DMS53 (cell line): ENCODE measurements at regions not wholly inside any gene's neighbourhood (a gene's known extent, or its start where the extent isn't known, plus 50 kb on each side); places are given as distances from the start of the nearest gene placed in this dataset.
A peak's percentile ranks its signal among the peaks of the same experiment; 100 is the strongest.

Experiments
- DNase-seq: peaks from one replicate; lab custom pipeline; 2025; lab: John Stamatoyannopoulos, UW

DNA sequence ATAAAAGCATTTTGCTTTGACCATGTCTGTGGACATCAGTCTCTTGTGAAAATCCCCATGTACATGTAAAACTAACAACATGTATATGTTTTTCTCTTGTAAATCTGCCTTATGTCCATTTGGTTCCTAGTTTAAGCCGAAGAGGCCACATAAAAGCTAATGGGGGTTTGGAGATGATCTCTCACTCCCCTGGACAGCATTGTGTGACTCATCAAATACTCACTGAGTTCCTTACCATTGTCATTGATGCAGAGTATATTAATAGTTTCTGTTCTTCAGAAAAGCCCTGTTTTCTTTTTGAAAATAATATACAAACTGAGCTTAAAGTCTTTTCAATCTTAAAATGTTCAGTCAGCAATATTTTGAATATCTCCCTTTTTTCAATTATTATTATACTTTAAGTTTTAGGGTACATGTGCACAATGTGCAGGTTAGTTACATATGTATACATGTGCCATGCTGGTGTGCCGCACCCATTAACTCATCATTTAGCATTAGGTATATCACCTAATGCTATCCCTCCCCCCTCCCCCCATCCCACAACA is 536.7 kb upstream of the HTR2A start:
- DNase-seq, result peak; percentile 18

DNA sequence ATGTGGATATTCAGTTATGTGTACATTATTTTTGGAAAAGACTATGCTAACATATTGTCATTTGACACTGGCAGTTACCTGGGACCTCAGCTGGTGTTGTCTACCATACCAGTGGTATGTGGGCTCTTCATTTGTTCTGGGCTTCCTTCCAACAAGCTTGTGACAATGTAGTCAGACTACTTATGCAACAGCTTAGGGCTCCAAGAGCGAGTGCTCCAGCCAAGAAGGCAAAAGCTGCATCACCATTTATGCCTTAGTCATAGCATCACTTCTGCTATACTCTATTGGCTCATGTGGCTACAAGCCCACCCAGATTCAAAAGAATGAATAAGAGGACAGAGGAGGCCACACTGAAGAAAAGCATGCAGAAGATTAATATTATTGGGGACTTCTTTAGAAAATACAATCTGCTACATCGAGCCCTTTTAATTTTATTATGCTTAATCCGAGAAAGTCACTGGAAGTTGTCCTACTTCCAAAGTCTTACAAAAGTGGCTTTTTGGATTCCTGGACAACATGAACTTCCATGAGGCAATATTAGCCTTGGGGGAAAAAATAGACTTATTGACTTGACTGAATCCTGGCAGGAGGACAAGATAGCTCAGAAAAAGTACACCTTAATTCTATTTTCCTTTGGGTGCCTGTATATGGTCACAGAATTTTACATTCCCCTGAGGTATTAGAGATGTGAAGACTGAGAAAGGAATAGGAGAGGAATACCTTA is 529.4 kb upstream of the HTR2A start:
- peak; percentile 29 for DNase-seq

DNA sequence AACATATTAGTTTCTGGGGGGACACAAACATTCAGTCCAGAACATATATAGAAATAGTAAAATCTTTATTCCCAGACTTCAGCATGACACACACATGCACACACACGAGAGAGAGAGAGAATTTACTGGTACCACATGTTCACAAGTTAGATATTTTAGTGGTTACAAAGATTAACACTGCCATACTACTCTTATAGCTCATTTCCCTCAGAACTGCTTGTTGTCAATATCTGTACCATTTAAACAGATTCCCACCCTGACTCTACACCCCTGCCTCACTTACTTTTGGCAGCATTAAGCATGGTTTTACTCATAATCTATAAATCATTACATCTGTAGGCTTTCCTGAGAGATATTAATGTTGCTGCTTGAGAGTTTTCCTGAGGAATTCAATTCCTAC is 524.7 kb upstream of the HTR2A start:
- no peak for DNase-seq

DNA sequence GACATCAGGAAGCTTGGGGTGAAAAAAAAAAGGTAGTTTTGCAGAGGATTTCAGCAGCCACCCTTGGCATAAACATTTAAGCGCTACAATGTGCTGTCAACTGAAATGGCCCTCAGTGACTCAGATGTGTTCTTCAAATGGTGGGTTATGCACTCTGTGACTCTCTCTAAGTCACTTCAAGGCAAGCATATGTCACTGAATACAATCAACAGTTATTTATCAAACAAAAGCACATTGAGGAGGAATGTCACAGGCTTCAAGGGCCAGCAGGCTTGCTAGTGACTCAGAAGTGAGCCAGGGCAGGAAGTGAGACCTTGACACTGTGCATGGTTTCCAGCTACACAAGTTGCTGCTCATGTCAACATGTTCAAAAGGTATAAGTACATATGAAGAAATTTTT is 523.7 kb upstream of the HTR2A start:
- DNase-seq, result peak; percentile 86

GRCh38 chr13:47420020-47420419 is 523.2 kb upstream of the HTR2A start:
- DNase-seq, result peak; percentile 61

GRCh38 chr13:47418206-47418920 is 521.5 kb upstream of the HTR2A start:
- DNase-seq, result no peak

DNA sequence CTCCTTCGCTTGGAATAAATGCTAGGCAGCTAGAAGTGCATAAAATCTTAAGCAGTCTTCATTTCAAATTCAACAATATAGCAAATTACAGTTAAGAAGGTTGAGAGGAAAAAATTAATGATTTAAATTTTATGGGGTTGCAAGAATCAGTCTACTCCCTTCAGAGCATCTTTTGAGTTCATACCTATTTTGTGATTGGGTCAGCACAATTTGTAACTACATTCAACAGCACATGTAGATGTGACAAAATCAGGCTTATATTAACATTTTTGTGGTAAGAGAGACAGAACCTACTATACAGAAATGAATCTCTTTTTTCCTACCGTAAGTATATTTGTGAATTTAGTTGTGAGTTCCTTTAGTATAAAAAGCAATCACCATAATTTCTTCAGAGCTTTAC is 520.6 kb upstream of the HTR2A start:
- DNase-seq, result no peak

- no peak for DNase-seq
Observed at GRCh38 chr13:47415048-47415447, 518.2 kb upstream of the HTR2A start.

GRCh38 chr13:47413526-47413925 is 516.7 kb upstream of the HTR2A start:
- DNase-seq, result no peak

GRCh38 chr13:47413112-47413511 is 516.3 kb upstream of the HTR2A start:
- no peak for DNase-seq

DNA sequence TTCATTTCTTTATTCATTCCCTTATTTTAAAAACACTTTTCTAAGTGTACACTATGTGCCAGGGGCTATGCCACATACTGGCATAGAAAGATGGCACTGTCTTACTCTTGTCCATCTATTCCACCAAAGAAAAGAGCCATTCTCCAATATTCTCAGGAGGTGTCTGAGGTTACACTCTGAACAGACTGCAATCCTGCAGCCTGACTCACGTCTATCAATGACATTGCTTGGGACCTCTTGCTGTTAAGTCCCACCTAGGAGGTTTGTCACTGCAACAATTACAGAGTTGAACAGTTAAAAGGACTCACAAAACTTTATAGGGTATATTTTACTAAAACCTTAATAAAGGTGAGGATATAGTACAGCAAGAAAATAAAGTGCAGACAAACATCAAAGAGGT is 512.9 kb upstream of the HTR2A start:
- peak; percentile 30 for DNase-seq

DNA sequence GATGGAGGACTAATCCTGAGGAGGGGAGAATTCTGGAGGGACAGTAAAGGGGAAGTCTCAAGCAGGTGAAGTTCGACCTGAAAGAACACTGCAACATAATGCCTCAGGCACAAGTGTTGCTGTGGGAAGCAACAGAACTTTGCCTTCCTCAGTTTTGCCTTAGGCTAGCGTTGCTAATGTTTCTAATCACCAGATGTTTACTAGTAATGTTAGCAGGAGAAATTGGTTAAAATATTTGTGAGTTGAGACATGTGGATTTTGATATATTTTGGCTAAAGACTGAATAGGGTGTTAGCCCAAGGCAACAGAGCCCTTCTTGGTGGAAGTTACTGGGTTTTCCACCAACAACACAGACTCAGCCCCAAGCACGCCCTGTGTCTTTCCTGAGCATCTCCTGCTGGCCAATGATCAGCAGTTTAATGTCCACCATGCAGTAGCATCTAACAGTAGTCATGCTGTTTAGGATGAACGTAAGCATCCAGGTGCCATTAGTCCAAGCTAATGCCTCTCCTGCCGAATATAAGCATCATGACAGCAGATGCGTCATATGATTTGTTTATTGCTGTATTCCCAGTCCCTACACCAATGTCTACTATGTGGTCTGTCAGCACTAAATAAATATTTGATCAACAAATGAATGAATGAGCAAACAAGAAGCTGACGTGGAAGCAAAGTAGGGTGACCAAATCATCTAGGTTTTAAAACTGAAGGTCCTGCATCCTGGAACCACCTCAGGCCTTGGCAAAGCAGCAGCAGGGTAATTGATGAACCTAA is 511.9 kb upstream of the HTR2A start:
- DNase-seq, result peak; percentile 95

GRCh38 chr13:47407808-47408207 is 511.0 kb upstream of the HTR2A start:
- no peak for DNase-seq

GRCh38 chr13:47399599-47399998 is 502.7 kb upstream of the HTR2A start:
- DNase-seq, result peak; percentile 1

- peak; percentile 70 for DNase-seq
Observed at GRCh38 chr13:47397739-47398138, 500.9 kb upstream of the HTR2A start.

DNA sequence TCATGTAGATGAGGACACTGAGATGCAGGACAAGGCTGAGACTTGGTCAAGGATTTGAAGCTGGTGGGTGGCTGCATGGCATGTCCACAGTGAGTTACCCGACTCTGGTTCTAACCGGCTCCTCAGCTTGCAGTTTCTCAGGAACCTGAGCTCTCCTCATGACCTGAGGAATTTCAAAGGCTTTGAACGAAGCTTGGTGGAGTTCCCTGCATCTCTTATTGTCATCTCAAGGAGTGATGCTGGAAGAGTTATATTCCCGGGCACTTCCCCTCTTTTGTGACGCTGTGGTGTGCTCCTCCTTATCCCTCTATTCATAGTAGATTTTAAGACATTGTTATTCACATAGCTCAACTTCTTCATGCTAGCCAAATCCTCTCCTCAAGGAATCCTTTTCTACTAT is 500.1 kb upstream of the HTR2A start:
- no peak for DNase-seq

DNA sequence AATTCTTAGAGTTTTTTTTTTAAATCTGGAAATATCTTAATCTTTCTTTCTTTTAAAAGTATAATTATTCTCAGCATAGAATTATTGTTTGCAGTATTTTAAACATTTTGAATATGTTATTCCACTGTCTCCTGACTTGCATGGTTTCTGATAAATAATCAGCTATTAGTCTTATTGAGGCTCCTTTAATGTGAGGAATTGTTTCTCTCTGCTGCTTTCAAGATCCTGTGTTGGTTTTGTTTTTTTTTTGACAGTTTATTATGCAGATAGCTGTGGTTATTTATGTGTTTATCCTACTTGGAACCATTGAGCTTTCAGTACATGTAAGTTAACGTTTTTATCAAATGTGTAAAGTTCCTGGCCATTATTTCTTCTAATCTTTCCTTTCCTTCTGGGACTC is 477.9 kb upstream of the HTR2A start:
- DNase-seq, result no peak

DNA sequence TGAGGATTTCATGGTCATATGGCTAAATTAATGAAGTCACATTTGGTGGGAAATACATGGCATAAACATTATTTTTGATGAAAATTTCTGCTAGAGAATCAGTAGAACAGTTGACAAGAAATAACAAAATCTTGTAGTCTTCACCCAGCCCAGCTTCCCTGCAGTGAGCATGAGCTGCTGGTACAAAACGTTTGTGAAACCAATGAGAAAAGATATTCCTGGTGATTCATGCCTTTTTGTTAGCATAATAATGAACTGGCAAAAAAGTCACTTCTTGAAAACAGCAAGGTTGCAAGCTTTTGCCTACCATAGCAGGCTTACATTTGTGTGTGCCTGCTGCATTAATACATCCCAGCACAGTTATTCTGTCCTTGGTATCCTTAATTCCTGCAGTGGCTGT is 475.9 kb upstream of the HTR2A start:
- no peak for DNase-seq

DNA sequence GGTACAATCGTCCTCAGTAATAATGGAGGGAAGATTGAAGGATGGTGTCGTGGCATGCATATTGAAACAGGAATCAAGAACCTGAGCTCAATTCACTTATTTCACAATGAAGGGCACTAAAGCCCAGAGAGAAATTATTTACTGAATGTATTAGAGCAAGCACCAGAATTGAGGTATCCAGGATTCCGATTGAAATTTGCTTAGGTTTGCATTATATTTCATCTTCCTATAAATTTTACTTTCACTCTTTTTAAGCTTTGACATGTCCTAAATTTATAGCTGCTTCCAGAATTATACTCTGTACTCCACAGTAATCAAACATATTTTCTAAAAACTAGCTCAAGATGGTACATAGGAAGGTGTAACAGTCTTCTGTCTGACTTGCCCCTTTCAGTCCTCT is 454.9 kb upstream of the HTR2A start:
- no peak for DNase-seq

GRCh38 chr13:47350334-47351124 is 453.7 kb upstream of the HTR2A start:
- DNase-seq, result no peak

GRCh38 chr13:47349211-47349610 is 452.4 kb upstream of the HTR2A start:
- DNase-seq, result no peak
